ENCODE measurements at regions not wholly inside any gene's neighbourhood (a gene's known extent, or its start where the extent isn't known, plus 50 kb on each side); places are given as distances from the start of the nearest gene placed in this dataset.

DNA sequence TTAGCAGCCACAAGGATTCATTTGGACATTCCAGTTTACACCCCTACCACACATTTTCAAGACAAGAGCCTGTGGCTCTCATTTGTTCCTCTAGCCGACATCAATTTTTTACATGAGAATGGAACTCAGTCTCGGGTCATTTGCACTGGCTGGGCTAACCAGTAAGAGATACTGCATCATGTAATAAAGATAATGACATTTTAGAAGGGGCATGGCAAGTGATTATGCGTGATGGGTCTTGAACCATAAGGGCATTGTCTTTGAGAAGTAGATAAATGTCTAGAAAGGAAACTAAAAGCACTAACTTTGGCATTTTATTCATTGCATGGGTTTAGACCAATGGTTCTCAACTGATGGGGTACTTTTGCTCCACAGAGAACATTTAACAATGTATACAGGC is 146.0 kb upstream of the GRM7 start:
- no peak for DNase-seq (ENCODE audit: low spot score)
- Histone ChIP-seq H3K4me3 (no peak overlapping the region), H3K27ac (no peak overlapping the region)
- TF ChIP-seq, protein P1, sequence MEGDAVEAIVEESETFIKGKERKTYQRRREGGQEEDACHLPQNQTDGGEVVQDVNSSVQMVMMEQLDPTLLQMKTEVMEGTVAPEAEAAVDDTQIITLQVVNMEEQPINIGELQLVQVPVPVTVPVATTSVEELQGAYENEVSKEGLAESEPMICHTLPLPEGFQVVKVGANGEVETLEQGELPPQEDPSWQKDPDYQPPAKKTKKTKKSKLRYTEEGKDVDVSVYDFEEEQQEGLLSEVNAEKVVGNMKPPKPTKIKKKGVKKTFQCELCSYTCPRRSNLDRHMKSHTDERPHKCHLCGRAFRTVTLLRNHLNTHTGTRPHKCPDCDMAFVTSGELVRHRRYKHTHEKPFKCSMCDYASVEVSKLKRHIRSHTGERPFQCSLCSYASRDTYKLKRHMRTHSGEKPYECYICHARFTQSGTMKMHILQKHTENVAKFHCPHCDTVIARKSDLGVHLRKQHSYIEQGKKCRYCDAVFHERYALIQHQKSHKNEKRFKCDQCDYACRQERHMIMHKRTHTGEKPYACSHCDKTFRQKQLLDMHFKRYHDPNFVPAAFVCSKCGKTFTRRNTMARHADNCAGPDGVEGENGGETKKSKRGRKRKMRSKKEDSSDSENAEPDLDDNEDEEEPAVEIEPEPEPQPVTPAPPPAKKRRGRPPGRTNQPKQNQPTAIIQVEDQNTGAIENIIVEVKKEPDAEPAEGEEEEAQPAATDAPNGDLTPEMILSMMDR (IDR thresholded peaks at IDR 0.05) = no peak

DNA sequence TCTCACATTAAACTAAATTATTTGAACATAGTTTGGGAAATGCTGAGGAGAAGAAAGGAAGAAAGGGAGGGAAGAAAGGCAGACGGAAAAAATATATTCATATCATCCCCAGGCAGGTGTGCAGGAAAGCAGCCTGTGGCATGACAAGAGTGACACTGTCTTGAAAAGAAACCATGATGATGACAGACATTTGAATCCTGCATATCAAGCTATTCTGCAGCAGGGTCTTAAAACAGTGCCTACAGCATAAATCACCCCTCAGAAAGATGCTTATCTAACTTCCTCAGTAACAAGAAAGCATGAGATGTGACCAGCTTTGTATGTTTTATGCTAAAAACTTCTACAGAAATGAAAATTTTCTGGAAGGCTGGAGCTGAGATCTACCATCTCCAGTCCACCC is 144.5 kb upstream of the GRM7 start:
- Histone ChIP-seq H3K4me3 (no peak overlapping the region), H3K27ac (no peak overlapping the region)
- DNase-seq (ENCODE audit: low spot score) = no peak
- TF ChIP-seq, protein P1 (IDR thresholded peaks at IDR 0.05) = no peak

DNA sequence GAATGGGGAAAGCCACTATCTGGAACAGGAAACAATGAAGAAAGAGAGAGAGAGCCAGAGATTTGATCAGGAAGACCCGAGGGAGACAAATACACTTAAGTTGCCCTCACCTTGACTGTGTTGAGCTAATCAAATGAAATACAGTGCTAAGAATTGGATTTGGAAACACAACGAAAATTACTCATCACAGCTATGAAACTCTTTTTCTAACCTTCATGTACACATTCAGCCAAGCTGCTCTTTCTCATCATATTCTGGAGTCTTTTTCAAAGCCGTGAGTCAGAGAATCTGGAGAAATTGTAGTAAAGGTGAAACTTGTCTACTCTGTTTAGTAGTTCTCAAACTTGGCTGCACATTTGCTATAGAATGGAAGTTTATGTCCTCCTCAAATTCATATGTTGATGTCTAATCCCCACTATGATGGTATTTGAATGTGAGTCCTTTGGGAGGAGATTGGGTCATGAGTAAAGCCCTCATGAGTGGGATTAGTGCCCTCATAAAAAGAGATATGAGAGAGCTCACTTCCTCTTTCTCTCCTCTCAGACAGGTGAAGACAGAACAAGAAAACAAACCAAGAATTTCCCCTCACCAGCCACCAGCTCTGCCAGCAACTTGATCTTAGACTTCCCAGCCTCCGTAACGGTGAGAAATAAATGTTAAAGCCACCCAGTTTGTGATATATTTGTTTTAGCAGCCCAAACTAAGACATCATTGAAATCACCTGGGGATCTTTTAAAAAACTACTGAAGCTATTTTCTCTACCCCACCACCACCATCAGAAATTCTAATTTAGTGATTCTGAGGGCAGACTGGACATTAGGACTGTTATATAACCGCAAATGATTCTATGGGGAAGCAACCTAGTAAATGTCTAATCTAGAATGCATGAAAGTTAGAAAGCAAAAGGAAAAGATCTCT is 143.6 kb upstream of the GRM7 start:
- TF ChIP-seq, protein P1 (IDR thresholded peaks at IDR 0.05) = no peak
- no peak overlapping the region for H3K4me3 ChIP-seq
- no peak for DNase-seq (ENCODE audit: low spot score)
- H3K27ac ChIP-seq = no peak overlapping the region

DNA sequence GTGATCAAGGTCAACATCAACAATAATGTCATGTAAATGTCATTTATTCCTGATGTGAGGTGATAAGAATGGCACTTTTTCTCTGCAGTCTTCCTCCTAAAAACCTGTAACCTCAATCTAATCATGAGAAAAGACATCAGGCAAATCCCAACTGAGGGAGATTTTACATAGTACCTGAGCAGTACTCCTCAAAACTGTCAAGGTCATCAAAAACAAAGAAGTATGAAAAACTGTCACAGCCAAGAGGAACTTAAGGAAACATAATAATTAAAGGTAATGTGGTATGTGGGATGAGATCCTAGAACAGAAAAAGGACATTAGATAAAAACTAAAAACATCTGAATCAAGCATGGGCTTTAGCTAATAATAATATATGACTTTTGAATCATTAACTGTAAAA is 140.9 kb upstream of the GRM7 start:
- no peak overlapping the region for H3K27ac ChIP-seq
- DNase-seq (ENCODE audit: low spot score) = no peak
- TF ChIP-seq, protein P1 (IDR thresholded peaks at IDR 0.05) = no peak

DNA sequence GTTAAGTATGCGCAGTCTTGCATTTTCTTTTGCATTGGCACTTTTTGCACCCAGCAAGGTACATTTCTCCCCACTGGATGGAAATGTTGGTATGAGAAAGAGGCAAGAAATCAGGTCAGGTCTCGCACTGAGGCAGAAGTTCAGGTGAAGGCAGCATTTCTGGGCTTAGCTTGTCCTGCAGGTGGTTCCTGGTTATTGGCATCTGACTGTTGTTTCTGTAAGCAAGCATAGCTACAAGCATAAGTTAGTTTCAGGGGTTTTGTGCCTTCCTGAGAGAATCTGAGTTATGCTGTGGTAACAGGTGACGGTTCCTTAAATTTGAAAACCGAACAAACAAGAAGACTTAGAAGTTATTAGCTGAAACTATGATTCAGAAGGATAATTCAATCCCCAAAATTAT is 139.4 kb upstream of the GRM7 start:
- TF ChIP-seq, protein P1 (IDR thresholded peaks at IDR 0.05) = no peak
- Histone ChIP-seq H3K4me3 (no peak overlapping the region), H3K27ac (no peak overlapping the region)
- DNase-seq (ENCODE audit: low spot score) = no peak

More for the DNA sequence above, 140.9 kb upstream of the GRM7 start:
- no peak overlapping the region for H3K4me3 ChIP-seq

DNA sequence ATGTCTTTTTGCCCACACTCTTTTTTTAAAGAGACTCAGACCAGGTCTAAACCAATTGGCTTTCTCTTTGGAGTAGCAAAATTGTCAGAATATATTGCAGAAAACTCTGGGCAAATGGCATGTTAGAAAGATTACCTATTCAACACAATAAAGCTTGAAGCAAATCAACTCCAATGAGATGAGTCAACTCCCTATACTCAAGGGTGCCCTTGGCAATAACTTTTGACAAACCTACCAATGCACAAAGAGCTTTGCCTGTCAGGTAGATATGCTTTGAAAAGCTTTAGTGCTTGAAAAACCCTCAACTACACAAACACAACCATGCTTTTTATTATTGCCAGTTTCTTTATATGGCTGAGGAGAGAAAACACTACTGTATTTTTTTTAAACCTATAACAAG is 137.7 kb upstream of the GRM7 start:
- Histone ChIP-seq H3K4me3 (no peak overlapping the region), H3K27ac (no peak overlapping the region)
- no peak for DNase-seq (ENCODE audit: low spot score)
- TF ChIP-seq, protein P1 (IDR thresholded peaks at IDR 0.05) = no peak

DNA sequence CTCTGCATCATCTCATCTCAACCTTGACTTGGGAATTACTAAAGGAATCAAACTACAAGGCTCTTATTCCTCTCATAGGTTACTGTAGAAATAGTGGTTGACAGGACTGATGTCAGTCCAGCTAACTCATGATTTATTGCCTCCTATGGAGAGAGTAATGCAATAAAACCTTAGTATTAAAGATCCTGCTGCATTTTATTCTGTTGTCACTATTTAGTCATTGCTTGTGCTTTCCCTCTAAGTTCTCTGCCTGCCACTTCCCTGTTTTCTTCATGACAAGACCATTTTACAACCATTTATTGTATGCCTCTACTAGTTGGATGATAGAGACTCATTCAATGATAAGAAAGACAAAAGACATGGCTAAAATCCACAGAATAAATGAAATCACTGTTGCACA is 134.1 kb upstream of the GRM7 start:
- no peak for DNase-seq (ENCODE audit: low spot score)
- no peak overlapping the region for H3K4me3 ChIP-seq
- TF ChIP-seq, protein P1 (IDR thresholded peaks at IDR 0.05) = no peak
- no peak overlapping the region for H3K27ac ChIP-seq

Measured in coronary artery (tissue), 2 donors.